Activated CD8-positive, alpha-beta memory T cell treated with anti-CD3 and anti-CD28 coated beads, Interleukin-2, amount 10 ng/mL, durations not matched to agents 7 days and 5 days (primary cell): ENCODE measurements at regions not wholly inside any gene's neighbourhood (a gene's known extent, or its start where the extent isn't known, plus 50 kb on each side); places are given as distances from the start of the nearest gene placed in this dataset.
"Not testable (repeated sequence)": the region's sequence is repeated elsewhere in the genome, so short reads cannot be mapped to it uniquely, and the experiment has no call there.

Experiments
- ATAC-seq: fragments of 150-1000 bp; cut with Tn5 transposase; one replicate; pipeline ENCODE4 v1.10.0; 2021; ENCODE audit warnings: moderate library complexity
- CTCF ChIA-PET: fragments of 350-600 bp; sonication (Branson Sonifier 250); formaldehyde crosslinking; loops from one replicate; lab custom pipeline; 2021; ENCODE audit warnings: antibody characterized with exemption; lab: Charles Lee
- DNase-seq: peaks from one replicate; pipeline ENCODE4 v3.0.0-alpha.2; 2020
- H3K27ac Mint-ChIP-seq: one replicate; pipeline ENCODE4 v1.8.0; 2021; ENCODE audit warnings: mild to moderate bottlenecking, mixed read lengths
- H3K27me3 Mint-ChIP-seq: one replicate; pipeline ENCODE4 v1.8.0; 2021; ENCODE audit warnings: mixed read lengths
- H3K36me3 Mint-ChIP-seq: one replicate; pipeline ENCODE4 v1.8.0; 2021; ENCODE audit warnings: mild to moderate bottlenecking, mixed read lengths
- H3K4me1 Mint-ChIP-seq: one replicate; pipeline ENCODE4 v1.8.0; 2021; ENCODE audit warnings: mixed read lengths
- H3K4me3 Mint-ChIP-seq: one replicate; pipeline ENCODE4 v1.8.0; 2021; ENCODE audit warnings: mild to moderate bottlenecking, moderate library complexity, mixed read lengths
- H3K9me3 Mint-ChIP-seq: one replicate; pipeline ENCODE4 v1.8.0; 2022; ENCODE audit warnings: low read depth, mixed read lengths

DNA sequence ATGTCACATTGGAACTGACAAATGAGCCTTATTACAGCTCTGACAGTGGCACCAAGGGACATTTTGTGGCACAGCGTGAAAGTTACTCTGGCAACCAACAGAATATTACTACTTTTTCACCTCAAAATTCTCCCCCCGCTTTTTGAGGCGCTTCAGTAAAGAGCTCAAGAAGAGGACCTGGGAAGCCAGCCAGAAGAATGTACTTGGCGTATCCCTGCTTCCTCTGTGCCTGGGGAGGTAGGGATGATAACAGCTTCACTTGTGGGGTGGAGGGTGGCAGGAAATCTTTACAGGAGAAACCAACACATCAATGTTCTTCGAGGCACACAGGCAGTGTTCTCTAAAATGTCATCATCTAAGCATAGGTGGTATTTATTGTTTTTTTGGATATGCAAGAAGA is 624.1 kb downstream of the NR2F1-AS1 start:
- ATAC-seq (no peak), DNase-seq (no peak)
- H3K27me3 Mint-ChIP-seq: no peaks in the 10 kb centered on the region
- H3K4me3 Mint-ChIP-seq: no peak overlapping the region
- H3K36me3 Mint-ChIP-seq: no peaks in the 10 kb centered on the region
- CTCF ChIA-PET: no interaction called here
- H3K27ac Mint-ChIP-seq: no peak overlapping the region
- peaks cover 8% of the 10 kb centered on the region for H3K9me3 Mint-ChIP-seq
- H3K4me1 Mint-ChIP-seq: no peaks in the 10 kb centered on the region

DNA sequence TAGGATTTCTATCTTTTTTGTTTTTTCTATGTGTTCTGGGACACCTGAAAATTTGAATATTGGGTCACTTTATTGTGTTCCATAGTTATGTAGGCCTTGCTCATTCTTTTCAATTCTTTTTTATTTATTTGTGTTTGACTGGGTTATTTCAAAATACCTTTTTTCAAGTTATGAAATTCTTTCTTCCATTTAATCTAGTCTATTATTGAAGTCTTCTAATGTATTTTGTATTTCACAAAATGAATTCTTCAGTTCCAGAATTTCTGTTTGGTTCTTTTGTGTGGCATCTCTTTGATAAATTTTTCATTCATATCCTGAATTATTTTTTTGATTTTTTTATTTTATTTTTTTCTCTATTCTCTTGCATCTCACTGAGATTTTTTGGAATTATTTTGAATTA is 628.8 kb downstream of the NR2F1-AS1 start:
- no peak for DNase-seq
- CTCF ChIA-PET: no interaction called here
- Mint-ChIP-seq H3K4me3 (no peak overlapping the region), H3K27me3 (no peaks in the 10 kb centered on the region), H3K9me3 (peaks cover 9% of the 10 kb centered on the region), H3K36me3 (no peaks in the 10 kb centered on the region), H3K27ac (no peak overlapping the region), H3K4me1 (no peaks in the 10 kb centered on the region)
- no peak for ATAC-seq

DNA sequence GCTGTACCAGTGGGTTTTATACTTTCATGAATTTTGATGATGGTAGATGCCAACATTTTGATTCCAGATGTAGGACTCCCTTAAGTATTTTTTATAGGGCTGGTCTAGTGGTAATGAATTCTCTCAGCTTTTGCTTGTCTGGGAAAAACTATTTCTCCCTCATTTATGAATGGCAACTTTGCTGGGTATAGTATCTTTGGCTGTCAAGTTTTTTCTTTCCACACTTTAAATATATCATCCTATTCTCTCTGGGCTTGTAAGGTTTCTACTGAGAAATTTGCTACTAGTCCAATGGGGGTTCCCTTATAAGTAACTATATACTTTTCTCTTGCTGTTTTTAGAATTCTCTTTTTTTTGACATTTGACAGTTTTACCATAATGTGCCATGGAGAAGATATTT is 629.3 kb downstream of the NR2F1-AS1 start:
- Mint-ChIP-seq H3K27ac (no peak overlapping the region), H3K36me3 (no peaks in the 10 kb centered on the region), H3K4me1 (no peaks in the 10 kb centered on the region), H3K4me3 (no peak overlapping the region), H3K9me3 (peaks cover 9% of the 10 kb centered on the region), H3K27me3 (no peaks in the 10 kb centered on the region)
- DNase-seq: no peak
- ATAC-seq: no peak
- CTCF ChIA-PET: no interaction called here

DNA sequence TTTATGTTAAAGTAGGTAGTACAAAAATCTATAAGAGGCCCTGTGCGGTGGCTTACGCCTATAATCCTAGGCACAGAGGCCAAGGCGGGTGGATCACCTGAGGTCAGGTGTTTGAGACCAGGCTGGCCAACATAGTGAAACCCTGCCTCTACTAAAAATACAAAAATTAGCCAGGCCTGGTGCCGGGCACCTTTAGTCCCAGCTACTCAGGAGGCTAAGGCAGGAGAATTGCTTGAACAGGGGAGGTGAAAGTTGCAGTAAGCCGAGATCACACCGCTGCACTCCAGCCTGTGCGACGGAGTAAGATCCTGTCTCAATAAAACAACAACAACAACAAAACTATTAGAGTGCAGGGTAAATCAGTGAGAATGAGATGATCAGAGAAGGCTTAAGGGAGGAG is 634.5 kb downstream of the NR2F1-AS1 start:
- no peak overlapping the region for H3K4me3 Mint-ChIP-seq
- no peaks in the 10 kb centered on the region for H3K27me3 Mint-ChIP-seq
- H3K4me1 Mint-ChIP-seq: no peaks in the 10 kb centered on the region
- H3K9me3 Mint-ChIP-seq: no peaks in the 10 kb centered on the region
- DNase-seq (no peak), ATAC-seq (no peak)
- no peaks in the 10 kb centered on the region for H3K36me3 Mint-ChIP-seq
- CTCF ChIA-PET: no interaction called here
- no peak overlapping the region for H3K27ac Mint-ChIP-seq

DNA sequence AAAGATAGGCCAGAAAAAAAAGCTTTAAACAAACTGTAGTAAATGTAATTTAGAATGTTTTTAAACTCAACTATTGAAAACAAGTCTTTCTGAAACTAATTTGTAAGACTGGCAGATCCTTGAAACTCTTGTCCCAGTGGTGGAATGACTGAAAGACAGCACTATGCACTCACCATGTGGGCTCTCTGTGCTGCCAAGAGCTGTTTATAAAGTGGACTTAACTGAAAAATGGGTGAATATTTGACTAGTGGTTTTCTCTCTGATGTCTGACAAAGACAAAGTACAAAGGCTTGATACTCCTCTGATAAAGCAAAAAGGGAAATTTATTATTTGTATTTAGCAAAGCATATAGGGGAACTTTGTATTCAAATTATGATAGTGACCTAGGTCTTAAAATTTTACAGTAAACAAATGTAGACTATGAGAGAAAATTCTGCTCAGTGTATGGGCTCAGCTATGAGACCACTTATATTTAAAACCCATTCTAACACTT is 635.4 kb downstream of the NR2F1-AS1 start:
- CTCF ChIA-PET: no interaction called here
- H3K36me3 Mint-ChIP-seq: no peaks in the 10 kb centered on the region
- no peaks in the 10 kb centered on the region for H3K27me3 Mint-ChIP-seq
- no peak for ATAC-seq
- H3K4me1 Mint-ChIP-seq: no peaks in the 10 kb centered on the region
- H3K27ac Mint-ChIP-seq: no peak overlapping the region
- DNase-seq: no peak
- H3K4me3 Mint-ChIP-seq: no peak overlapping the region
- no peaks in the 10 kb centered on the region for H3K9me3 Mint-ChIP-seq

DNA sequence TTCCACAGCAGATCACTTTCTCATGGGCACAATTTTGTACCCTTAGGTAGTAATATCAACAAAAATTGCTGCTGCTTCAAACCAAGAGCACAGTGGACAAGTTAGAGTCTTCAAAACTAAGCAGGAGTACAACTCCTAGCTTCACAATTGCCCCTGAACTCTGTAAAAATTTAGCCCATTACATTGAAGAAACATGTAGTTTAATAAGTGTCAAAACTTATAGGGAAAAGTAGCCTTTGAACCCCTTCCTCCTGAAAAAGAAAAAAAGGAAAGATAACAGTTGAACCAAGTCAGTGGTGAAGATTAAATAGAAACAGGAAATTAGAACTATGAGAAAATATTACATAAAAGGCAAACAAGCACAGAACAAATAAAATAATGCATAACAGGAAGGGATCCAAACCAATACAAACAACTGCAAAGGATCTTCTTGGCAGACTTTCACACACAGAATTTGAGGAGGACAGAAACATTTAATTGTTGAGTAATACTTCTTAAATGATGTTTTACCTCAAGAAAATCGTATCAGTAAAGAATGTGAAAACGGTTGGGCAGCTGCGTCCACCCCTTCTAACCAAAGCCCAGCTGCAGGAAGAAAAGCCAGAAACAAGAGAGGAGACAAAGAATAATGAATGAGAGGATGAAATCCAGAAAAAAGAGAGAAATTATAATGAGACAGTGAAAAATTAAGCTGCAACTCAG is 636.0 kb downstream of the NR2F1-AS1 start:
- DNase-seq: no peak
- CTCF ChIA-PET: no interaction called here
- Mint-ChIP-seq H3K4me1 (no peaks in the 10 kb centered on the region), H3K4me3 (no peak overlapping the region), H3K36me3 (no peaks in the 10 kb centered on the region), H3K27ac (no peak overlapping the region), H3K27me3 (no peaks in the 10 kb centered on the region), H3K9me3 (no peaks in the 10 kb centered on the region)
- no peak for ATAC-seq

DNA sequence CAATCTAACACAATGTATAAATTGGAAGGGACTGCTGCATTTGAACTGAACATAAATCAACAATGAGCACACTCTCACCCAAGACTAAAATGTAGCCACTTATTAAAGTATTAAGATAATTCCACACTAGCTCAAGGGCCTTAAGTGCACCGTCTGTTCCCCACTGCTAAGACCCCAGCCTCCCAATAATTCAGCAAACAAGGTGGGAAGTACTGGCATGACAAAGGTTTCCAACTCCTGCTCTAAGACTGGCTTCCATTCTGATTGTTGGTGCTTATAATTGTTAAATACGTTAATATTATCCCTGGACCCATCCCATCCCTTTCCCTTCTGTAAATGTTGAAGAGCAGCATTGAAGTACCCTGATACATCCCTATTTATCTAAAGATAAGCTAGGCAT is 636.7 kb downstream of the NR2F1-AS1 start:
- CTCF ChIA-PET: no interaction called here
- DNase-seq: no peak
- Mint-ChIP-seq H3K9me3 (no peaks in the 10 kb centered on the region), H3K36me3 (no peaks in the 10 kb centered on the region), H3K4me3 (no peak overlapping the region), H3K27me3 (no peaks in the 10 kb centered on the region), H3K27ac (no peak overlapping the region), H3K4me1 (no peaks in the 10 kb centered on the region)
- ATAC-seq: no peak

DNA sequence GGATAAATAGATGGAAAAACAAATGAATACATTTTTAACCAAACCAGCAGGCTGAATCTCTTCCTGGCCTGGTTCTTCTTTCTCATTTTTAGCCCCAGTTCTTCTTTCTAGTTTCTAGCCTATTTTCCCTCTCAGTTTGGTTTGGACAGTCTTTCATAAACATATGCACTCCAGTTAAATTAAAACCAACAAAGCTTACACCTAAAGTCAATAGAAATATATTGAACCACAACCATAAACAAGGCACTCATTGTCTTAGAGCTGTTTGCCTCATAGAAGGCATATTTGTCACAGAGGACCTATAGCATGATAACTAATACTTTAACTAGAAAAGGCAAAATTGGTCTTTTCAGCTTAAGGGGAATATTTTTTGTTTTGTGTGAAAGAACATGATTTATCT is 638.3 kb downstream of the NR2F1-AS1 start:
- no peaks in the 10 kb centered on the region for H3K9me3 Mint-ChIP-seq
- no peak overlapping the region for H3K4me3 Mint-ChIP-seq
- H3K4me1 Mint-ChIP-seq: no peaks in the 10 kb centered on the region
- CTCF ChIA-PET: no interaction called here
- H3K27ac Mint-ChIP-seq: no peak overlapping the region
- H3K36me3 Mint-ChIP-seq: no peaks in the 10 kb centered on the region
- ATAC-seq (no peak), DNase-seq (no peak)
- H3K27me3 Mint-ChIP-seq: no peaks in the 10 kb centered on the region

DNA sequence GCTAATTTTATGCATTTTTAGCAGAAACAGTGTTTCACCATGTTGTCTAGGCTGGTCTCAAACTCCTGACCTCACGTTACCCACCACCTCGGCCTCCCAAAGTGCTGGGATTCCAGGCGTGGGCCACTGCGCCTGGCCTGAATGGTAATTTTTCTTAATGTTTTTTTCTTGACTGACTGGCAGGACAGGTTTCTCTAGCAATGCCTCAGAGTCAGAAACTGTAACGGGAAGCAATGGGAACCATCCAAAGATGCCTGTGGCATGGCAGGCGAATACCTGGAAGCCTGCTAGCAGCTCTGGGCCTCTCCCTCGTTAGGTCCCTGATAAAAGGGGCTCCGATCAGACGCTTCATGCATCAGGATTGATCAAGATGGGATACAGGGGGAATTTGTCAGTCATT is 639.2 kb downstream of the NR2F1-AS1 start:
- CTCF ChIA-PET: no interaction called here
- no peak for DNase-seq
- no peak overlapping the region for H3K27ac Mint-ChIP-seq
- H3K4me3 Mint-ChIP-seq: no peak overlapping the region
- no peaks in the 10 kb centered on the region for H3K9me3 Mint-ChIP-seq
- H3K4me1 Mint-ChIP-seq: no peaks in the 10 kb centered on the region
- H3K36me3 Mint-ChIP-seq: no peaks in the 10 kb centered on the region
- H3K27me3 Mint-ChIP-seq: no peaks in the 10 kb centered on the region
- no peak for ATAC-seq

DNA sequence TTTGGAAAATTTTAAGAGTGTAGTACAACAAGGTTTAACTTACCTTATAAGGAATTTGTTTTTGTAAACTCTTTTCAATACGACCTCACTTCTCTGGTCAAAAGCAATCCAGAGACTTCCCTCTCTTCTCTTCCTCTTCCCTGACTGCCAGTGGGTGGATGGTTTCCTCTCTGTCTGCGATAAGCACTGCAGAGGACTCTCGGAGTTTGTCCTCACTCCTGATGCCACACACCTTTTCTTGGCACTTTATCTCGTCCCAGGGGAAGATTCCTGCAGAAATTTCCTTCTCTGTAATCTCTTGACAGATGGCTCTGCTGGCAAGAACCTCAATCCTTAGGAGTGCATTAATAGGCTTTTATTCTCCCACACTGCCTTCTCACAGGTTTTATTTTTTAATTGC is 641.6 kb downstream of the NR2F1-AS1 start:
- Mint-ChIP-seq H3K4me3 (no peak overlapping the region), H3K27ac (no peak overlapping the region), H3K9me3 (no peaks in the 10 kb centered on the region), H3K27me3 (no peaks in the 10 kb centered on the region), H3K36me3 (no peaks in the 10 kb centered on the region), H3K4me1 (no peaks in the 10 kb centered on the region)
- CTCF ChIA-PET: no interaction called here
- no peak for ATAC-seq
- no peak for DNase-seq

DNA sequence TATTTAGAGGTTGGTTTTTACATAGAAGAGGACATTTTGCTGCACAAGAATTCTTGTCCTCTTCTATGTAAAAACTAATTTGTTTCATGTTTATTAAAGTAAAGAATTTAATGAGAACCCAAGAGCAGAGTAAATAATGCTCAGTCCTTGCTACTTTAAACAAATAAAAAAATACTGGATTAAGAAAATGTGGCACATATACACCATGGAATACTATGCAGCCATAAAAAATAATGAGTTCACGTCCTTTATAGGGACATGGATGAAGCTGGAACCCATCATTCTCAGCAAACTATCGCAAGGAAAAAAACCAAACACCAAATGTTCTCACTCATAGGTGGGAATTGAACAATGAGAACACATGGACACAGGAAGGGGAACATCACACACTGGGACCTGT is 643.6 kb downstream of the NR2F1-AS1 start:
- H3K27ac Mint-ChIP-seq, CTCF ChIA-PET, H3K27me3 Mint-ChIP-seq, DNase-seq, H3K9me3 Mint-ChIP-seq, H3K36me3 Mint-ChIP-seq, H3K4me1 Mint-ChIP-seq, ATAC-seq, H3K4me3 Mint-ChIP-seq: not testable (repeated sequence)

DNA sequence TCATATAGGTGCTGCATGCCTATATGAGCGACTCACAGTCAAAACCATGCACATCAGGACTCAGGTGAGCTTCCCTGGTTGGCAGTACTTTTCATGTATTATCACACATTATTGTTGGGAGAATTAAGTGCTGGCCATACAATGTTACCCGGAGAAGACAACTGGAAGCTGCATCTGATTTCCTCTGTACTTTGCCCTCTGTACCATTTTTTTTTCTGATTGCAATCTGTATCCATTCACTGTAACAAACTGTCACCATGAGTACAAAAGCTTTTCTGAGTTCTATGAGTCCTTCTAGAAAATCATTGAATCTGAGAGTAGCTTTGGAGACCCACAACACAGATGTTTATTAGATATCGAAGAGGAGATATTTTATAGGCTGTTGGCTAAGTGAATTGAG is 651.0 kb downstream of the NR2F1-AS1 start:
- CTCF ChIA-PET: no interaction called here
- no peak overlapping the region for H3K27ac Mint-ChIP-seq
- DNase-seq (no peak), ATAC-seq (no peak)
- H3K9me3 Mint-ChIP-seq: no peaks in the 10 kb centered on the region
- no peak overlapping the region for H3K4me3 Mint-ChIP-seq
- H3K27me3 Mint-ChIP-seq: no peaks in the 10 kb centered on the region
- H3K4me1 Mint-ChIP-seq: no peaks in the 10 kb centered on the region
- H3K36me3 Mint-ChIP-seq: no peaks in the 10 kb centered on the region

DNA sequence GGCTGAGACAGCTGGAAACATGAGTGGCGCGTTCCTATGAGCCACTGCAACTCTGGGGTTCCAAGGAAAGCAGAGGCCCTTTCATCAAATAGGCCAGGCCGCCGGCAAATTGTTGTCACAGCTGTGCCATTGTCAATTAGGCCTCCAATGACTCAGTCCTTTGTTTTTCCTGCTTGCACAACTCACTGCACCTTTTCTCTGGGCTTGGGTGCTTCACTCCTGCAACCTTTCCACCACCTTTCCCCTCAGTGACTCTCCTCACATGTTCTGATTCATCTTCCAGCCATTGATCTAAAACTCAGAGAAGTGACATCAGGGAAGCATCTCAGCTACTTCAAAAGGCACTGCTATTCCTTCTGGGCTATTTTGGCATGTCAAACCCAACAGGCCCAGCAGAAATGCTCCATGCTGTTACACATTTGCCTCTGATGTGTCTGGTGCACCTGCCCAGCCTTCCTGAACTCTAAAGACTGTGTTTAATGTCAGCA is 653.7 kb downstream of the NR2F1-AS1 start:
- Mint-ChIP-seq H3K4me1 (no peaks in the 10 kb centered on the region), H3K27ac (no peak overlapping the region)

DNA sequence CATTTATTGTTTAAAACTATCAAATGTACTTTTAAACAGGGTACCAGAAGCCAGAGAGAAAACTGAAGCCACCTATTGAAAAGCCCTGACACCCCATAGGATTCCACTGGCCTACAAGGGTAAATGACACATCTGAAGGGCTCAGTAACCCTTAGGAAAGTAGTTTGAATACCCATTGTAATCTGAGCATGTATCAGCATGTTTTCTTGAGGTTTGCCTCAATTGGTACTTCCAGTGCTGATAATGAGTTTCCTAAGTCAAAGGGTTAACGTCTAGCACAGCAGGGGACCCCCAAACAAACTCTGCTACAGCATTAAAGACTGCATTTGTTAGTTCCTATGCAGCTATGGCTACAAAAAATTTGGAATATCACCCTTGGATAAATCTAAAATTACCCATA is 657.1 kb downstream of the NR2F1-AS1 start:
- ATAC-seq (no peak), DNase-seq (no peak)
- Mint-ChIP-seq H3K36me3 (no peaks in the 10 kb centered on the region), H3K27ac (no peak overlapping the region), H3K4me3 (no peak overlapping the region), H3K27me3 (no peaks in the 10 kb centered on the region), H3K9me3 (no peaks in the 10 kb centered on the region), H3K4me1 (no peaks in the 10 kb centered on the region)
- CTCF ChIA-PET: no interaction called here

More for the DNA sequence above, 653.7 kb downstream of the NR2F1-AS1 start:
- Mint-ChIP-seq H3K27me3 (no peaks in the 10 kb centered on the region), H3K9me3 (no peaks in the 10 kb centered on the region), H3K4me3 (no peak overlapping the region), H3K36me3 (no peaks in the 10 kb centered on the region)
- no peak for ATAC-seq
- CTCF ChIA-PET: no interaction called here
- DNase-seq: no peak
